GM21381 (cell line): ENCODE measurements at regions not wholly inside any gene's neighbourhood (a gene's known extent, or its start where the extent isn't known, plus 50 kb on each side); places are given as distances from the start of the nearest gene placed in this dataset.

Source experiments
- ATAC-seq: cut with Tn5 transposase; IDR thresholded peaks from one replicate; pipeline ENCODE4 v1.9.1; 2021; ENCODE audit warnings: mild to moderate bottlenecking, moderate library complexity; ENCODE audit not compliant: unreplicated experiment

DNA sequence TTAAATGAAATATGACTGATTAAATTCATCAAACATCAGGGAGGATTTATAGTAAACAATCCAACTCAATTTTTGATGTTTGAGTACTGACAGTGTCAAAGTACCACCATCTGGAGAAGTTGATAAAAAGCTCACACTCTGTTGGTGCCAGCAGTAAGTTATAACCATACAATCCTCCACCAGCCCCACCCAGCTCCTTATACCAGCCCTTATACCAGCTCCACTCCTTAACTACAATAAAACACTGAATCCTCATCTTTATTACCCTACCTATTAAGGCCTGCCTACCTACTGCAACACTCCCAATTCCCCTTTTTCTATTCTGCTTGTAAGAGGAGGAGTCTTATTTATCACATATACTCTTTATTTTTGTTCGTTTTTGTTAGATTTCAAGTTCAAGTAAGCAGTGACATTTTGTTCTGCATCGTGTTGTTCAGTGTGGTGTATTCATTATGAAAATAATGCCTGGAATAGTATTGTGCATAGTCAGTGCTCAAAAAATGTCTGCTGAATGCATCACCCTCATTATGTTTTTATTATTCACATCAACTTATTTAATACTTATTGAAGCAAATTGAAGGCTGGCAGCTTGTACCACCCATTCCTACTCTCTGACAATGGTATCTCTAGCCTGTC, 954.7 kb upstream of the ADGRB3 start:
- no peak for ATAC-seq

DNA sequence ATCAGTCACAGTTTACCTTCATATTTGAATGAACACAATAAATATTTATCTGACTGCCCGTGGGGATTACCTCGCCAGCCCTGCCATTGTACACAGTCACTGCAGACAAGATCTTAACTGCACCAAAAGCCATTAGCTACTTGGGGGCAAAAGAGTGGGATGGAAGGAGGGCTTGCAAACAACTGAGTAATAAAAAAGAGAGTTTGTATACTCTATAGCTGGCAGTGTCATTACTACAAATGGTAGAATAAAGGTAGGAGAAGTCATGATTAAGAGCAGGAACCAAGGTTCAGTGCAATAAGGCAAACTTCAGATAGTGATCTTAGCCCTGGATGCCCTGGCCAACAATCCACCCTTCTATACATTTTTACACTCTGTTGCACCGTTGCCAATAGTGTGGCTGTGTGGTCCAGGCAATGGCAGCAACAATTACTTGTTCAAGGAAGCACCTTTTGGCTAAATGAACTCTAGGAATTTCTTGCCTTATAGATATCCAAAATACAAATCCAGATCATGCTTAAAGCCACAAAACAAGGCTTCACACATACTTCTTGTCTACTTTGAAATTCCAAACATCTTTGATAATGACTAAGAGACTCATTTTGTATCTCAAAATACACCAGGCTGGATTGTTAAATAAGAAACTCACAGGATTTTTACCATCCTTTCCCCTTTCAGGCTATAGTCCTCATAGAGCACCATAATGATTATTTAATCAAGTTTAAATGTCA, 955.4 kb upstream of the ADGRB3 start:
- ATAC-seq: no peak

DNA sequence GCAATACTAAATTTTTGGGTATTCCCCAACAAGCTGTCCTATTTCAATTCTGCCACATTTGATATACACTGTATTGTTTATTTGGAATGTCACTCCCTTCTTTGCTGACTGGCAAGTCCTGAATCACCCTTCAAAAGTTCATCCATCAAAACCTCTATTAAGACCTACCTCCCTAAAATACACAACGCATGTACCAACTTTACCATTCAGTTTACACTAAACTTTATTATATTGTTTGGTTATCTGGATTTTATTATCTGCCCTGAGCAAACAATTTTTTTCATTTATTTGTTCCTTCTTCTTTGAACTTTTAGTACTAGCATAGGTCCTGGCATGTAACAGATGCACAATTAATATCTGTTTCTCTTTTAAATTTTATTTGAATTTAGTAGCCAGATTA, 958.2 kb upstream of the ADGRB3 start:
- no peak for ATAC-seq

DNA sequence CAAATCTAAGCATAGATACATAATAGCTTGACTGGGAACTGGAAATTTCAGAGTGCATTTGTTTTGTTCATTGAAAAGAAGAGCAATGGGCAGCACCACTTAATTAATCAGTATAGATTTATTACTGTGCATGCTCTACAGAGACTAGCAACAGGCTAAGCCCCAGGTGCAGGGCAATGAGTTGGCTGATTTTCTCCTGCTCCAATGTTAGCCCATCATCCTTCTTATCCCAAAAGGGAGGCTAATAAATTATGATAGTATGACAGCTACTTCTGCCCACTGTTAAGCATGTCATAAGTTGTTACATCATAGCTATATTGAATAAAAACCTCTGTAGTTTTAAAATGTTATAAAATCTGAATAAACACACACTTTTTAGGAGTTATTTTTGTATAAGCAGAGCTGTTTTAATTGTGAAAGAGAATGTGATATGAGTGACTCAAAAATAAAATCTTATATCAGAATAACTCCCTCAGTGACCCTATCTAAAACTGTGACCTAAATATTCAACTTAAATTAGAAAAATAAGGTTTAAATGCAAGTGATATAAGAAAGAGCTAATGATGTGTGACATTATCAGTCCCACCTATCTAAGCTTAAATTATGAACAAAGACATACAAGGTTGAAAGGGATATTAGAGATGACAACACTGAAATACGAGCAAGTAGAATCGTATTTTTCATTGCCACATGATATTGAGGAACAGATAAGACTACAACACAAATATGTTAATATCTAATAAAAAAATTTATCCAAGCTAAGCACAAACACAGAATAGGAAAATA, 967.3 kb upstream of the ADGRB3 start:
- no peak for ATAC-seq

DNA sequence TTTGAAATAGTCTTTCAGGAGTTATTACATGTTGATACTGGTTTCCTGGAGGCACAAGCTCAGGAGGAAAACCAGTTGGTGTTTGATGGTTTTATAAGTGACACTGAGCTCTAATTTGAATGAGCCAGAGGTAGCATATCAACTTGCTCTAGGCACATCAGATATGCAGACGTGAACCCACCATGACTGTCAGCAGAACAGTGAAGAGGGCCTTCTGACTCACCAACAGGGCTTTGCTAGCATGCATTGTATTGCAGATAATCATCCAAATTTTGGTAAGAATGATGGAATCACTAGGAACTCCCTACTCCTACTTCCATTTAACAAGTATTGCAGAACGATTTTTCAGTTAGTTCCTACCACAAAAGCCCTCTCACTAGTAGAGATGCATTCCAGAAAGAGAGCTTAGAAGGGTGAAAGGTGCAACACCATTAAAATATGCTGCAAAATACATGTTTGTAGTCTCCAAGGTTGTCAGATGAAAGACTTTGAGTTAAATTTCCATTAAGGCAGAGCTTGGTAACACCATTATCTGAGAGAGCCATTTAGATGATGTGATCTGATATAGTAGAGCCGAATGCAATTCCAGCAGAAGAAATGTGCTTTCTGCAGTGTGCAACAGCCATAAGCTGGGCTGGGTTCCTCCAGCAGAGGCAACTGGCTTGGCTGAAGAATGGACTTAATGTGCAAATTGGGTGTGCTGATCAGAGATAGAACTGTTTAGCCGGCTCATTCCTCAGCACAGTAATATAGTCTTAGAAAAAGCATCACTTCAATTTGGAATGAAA, 968.7 kb upstream of the ADGRB3 start:
- ATAC-seq: no peak

DNA sequence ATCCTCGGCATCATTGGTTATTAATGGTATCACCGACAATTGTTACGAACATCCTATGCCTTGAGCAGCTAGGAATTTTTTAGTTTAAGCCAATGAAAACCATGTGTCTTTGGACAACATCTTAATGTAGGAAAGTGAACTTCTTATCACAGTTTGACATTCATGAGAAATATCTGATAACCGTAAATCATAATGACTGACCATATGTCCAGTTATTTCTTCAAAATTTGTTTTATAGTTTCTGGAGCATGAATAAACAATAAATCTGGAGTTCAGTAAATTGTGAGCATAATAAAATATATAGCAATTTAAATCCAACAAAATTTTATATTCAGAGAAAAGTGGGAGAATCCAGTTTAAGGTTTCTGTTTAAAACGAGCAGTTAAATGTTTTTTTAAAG, 970.1 kb upstream of the ADGRB3 start:
- no peak for ATAC-seq

DNA sequence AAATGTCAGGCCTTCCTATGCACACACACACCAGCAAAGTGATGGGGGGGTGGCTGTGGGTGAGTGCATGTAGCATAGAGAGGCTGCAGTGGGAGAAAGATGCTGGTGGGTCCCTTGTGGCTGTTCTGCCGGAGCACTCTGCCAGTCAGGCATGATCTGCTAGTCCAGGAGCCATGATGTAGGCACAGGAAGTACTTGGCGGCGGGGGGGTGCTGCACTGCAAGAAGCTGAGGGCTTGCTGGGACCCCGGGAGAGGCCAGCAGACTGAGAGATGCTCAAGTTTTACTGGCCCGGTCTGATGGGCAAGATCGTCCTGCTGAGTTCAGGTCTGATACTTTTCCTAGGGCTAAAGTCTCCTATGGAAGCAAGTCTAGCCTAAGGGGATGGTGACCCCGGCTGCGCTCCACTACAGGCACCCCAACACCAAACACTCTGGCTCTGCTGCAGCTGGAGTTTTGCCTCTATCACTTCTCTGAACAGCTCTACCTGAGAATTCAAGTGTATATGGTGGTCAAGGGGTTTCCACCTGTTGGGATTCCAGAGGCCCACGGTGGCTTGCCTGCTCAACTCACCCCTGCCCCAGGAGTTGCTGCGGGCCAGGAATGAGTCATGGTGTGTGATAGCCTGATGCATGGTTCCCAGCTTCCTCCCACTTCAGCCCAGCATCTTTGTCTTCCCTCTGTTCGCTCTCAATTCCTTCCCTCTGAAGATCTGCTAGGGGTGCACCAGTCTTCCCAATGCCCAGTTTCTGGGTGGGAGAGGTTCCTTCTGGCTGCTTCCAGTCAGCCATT, 971.8 kb upstream of the ADGRB3 start:
- ATAC-seq: no peak

DNA sequence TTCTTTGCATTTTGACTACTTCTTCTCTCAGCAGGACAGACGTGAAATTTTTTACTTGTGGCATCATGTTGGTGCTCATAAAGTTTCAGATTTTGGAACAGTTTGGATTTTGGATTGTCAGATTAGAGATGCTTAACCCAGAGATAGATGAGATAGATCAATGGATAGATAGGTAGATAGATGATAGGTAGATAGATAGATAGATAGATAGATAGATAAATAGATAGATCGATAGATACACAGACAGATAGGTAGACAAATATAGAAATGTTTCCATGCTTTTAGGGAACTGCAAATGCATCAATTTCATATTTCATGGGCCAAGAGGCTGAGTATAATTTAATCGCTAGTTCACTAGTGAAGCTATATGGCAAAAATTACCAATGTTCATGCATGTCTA, 981.5 kb upstream of the ADGRB3 start:
- ATAC-seq: no peak

DNA sequence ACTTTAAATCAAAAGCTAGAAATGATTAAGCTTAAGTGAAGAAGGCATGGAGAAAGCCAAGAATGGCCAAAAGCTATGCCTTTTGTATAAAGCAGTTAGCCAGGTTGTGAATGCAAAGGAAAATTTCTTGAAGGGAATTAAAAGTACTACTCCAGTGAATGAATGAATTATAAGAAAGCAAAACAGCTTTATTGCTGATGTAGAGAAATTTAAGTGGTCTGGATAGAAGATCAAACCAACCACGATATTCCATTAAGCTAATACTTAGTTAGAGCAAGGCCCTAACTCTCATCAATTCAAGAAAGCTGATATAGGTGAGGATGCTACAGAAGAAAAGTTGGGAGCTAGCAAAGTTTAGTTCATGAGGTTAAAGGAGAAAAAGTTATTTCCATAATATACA, 988.5 kb upstream of the ADGRB3 start:
- no peak for ATAC-seq

DNA sequence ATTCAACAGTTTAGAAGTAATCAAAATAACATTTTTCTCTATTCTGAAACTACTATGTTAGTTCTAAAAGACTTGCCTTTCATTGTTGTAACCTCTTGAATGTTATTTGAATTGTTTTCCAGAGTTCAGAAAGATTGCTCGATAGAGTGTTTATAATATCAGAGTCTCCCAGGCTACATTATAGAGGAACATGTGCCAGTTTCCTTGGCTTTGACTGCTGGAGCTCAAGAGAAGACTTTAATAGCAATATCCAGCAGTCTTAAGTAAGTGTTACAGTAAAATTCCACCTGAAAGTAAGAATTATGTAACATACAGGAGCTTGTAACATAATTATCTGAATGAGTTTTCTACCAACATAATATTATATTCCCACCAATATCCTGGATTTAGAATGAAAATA, 991.8 kb upstream of the ADGRB3 start:
- no peak for ATAC-seq

DNA sequence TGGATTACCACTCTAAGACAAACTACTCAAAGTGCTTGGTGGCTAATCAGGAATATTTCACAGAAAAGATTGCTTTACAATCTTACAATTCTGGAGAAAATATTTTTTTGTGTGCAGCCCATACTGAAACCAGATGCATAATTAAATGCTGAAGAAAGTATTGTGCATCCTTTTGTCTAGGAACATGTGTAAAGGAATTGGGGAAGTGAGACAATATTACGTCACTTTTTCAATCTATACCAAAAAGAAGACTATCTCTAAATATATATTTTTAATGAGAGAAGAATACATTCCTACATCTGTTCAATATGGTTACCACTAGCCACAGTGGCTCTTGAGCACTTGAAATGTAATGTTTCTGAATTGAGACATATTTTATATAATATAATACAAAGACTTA, 992.5 kb upstream of the ADGRB3 start:
- ATAC-seq: no peak

DNA sequence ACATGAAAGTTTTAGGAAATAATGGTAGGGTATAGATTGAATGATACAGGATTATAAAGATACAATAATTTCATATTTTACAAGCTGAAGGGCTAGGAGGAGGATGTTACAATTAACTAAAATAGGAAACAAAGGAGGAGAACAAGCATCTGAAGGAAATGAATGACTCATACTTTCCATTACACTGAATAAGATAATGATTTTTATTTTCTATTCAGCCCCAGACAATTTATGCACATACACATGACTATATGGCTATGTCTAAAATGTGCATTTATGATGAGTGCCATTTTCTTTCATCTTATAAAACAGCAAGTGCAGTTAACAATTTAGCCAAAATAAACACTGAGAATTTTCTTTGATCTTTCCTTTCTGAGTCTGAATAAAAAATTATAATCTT, 994.6 kb upstream of the ADGRB3 start:
- no peak for ATAC-seq

DNA sequence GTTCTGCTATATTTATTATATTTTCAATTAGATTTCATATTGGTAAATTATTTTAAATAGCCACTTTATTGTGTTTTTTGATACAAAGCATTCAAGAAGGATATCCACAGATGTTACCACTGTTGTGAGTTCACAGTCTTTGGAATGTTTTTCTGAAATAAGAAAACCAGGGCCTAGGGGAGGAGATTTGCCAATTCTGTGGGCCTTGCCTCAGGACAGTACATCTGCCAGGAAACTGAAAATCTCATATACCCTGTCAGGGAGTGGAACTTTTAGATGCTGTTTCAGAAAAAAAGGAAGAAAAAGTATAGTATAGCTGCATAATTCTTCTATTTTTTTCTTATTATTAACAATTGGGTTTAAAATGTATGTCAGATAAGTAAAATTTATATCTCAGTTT, 995.9 kb upstream of the ADGRB3 start:
- ATAC-seq: no peak

DNA sequence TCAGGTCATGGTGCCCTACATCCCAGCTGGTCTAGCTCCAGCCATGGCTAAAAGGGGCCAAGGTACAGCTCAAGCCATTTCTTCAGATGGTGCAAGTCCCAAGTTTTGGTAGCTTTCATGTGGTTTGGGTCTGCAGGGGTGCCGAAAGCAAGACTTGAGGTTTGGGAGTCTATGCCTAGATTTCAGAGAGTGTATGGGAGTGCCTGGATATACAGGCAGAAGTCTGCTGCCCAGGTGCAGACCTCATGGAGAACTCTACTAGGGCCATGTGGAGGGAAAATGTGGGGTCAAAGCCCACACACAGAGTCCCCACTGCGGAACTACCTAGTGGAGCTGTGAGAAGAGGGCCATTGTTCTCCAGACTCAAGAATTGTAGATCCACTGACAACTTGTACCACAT, 1000.9 kb upstream of the ADGRB3 start:
- no peak for ATAC-seq

DNA sequence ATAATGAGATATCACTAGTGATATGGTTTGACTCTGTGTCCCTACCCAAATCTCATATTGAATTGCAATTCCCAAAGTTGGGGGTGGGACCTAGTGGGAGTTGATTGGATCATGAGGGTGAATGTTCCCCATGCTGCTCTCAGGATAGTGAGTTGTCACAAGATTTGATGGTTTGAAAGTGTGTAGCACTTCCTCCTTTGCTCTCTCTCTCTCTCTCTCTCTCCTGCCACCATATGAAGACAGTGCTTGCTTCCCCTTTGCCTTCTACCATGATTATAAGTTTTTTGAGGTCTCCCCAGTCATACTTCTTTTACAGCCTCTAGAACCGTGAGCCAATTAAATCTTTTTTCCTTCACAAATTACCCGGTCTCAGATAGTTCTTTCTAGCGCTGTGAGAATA, 1002.0 kb upstream of the ADGRB3 start:
- no peak for ATAC-seq

DNA sequence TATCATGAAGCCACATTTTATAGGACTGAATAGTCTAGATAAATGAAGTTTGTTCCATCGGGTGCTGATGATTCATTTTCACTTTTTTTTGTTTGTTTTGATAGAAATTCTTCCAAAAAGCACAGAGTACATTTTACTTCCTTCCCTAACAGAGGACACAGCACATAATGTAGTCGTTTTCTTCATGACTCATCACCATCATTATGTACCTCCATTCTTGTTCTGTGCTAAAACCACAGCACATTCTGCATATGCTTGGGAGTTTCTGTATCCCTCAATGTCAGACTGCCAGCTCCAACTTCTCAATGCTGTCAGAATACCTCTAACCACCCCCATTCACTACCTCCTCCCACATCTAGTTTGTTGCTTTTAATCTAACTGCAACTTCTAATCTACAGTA, 1004.9 kb upstream of the ADGRB3 start:
- no peak for ATAC-seq

DNA sequence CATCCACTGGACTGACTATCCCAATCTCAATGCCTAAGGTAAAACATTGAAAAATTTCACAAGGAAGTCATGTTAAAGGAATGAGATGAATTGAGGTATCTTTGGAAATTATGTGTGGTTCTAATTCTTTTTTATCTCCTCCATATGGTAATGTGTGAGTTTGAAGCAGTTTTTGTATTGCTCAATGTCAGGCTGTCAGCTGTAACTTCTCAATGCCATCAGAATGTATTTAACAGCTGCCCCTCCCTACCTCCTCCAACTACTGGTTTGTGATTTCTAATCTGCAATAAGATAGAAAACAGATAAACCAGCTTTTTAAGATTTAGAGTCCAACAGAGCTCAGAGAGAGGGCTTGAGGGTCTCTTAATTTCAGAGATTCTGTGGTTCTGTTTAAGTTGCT, 1005.8 kb upstream of the ADGRB3 start:
- no peak for ATAC-seq

DNA sequence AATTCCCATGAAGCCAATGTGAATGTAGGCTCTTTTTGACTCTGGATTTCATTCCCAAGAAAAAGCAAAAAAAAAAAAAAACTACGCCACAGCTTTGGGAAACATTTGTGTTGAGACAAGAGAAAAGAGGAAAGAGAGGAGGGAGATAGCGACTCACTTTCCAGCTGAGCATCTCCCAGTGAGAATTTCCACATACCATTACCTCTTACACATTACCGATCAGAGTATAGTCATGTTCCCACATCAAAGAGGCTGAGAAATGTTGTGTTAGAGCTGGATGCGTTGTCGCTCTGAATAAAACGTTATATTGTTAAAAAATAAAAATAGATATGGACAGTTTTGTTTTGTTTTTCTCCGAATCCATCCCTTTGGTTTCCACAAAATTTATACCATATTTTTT, 1019.3 kb upstream of the ADGRB3 start:
- ATAC-seq: no peak

DNA sequence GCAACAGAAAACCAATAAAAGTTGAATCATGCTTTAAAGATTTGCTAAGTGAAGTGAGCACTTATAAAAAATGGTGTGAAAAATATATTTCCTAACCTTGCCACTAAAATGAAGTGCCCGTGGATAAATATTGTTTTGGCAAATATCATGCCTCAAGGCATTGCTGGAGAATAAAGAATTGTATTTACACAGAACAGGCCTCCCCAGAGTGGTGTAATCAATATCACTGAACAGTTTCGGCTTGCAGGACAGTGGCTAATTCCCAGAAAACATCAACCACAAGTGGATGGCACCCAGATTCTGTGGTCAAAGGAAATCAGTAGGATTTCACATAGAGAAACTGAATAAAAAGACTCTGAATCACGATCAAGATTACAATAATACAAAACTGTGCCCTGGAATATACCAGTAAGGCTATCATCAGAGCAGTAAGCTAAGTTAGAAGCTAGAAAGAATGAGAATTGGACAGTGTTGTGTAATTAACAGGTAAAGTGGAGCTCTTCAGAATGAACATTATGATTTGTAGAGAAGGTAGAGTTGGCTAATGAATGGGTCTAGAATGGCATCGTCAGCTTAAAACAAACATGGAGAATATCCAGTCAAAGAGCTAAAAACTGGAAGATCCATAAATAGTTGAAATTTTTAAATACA, 1026.9 kb upstream of the ADGRB3 start:
- ATAC-seq: no peak
